Small intestine (tissue), 7 donors: ENCODE measurements at regions not wholly inside any gene's neighbourhood (a gene's known extent, or its start where the extent isn't known, plus 50 kb on each side); places are given as distances from the start of the nearest gene placed in this dataset.

Source experiments
- DNase-seq, 2 donors: peaks; one replicate each; pipeline versions ENCODE4 v3.0.0 to v3.0.0-alpha.2; 2013
- FAIRE-seq: peaks from 2 replicates; lab custom pipeline; 2012; peaks lifted over from hg19 to GRCh38; lab: Jason Lieb, UNC
- H3K27ac ChIP-seq, 3 donors: one replicate each; pipeline ENCODE4 v1.5.1; 2013; ENCODE audit warnings: low read length in 2 of 3, mild to moderate bottlenecking in 2 of 3, control low read depth in 1 of 3, inconsistent platforms in 1 of 3, low read depth in 1 of 3, moderate library complexity in 1 of 3
- H3K27me3 ChIP-seq, 3 donors: one replicate each; pipeline ENCODE4 v1.6.1; 2013; ENCODE audit warnings: low read length in 3 of 3, inconsistent platforms in 1 of 3; ENCODE audit not compliant: control insufficient read depth in 3 of 3, insufficient read depth in 3 of 3
- H3K36me3 ChIP-seq, 3 donors: one replicate each; pipeline ENCODE4 v1.6.1; 2013; ENCODE audit warnings: low read length in 3 of 3, inconsistent platforms in 1 of 3, low read depth in 1 of 3, mild to moderate bottlenecking in 1 of 3, moderate library complexity in 1 of 3; ENCODE audit not compliant: control insufficient read depth in 3 of 3, insufficient read depth in 2 of 3
- H3K4me1 ChIP-seq, 3 donors: one replicate each; pipeline ENCODE4 v1.6.1; 2013; ENCODE audit warnings: low read length in 2 of 3, inconsistent platforms in 1 of 3, low read depth in 1 of 3, mild to moderate bottlenecking in 1 of 3, moderate library complexity in 1 of 3; ENCODE audit not compliant: control insufficient read depth in 3 of 3, insufficient read depth in 2 of 3
- H3K4me3 ChIP-seq, 3 donors: one replicate each; pipeline ENCODE4 v1.5.1; 2013; ENCODE audit warnings: low read length in 3 of 3, control low read depth in 1 of 3, inconsistent platforms in 1 of 3, low read depth in 1 of 3, mild to moderate bottlenecking in 1 of 3, moderate library complexity in 1 of 3
- H3K9me3 ChIP-seq, 2 donors: one replicate each; pipeline ENCODE4 v1.6.1; 2013; ENCODE audit warnings: low read depth in 1 of 2, low read length in 1 of 2; ENCODE audit not compliant: control insufficient read depth in 2 of 2, insufficient read depth in 1 of 2
- WGBS, 3 donors: extraction: QIAGEN DNeasy Blood & Tissue Kit; methylation state at CpG; one replicate each; pipeline ENCODE4 v1.1.7; 2013; 5-methylcytosine and 5-hydroxymethylcytosine counted together
- donor health status: healthy with polysubstance abuse.
- donor health status: control.
- donor health status: control.
- donor health status: Bipolar disorder and iron deficiency.
- donor health status: healthy.

DNA sequence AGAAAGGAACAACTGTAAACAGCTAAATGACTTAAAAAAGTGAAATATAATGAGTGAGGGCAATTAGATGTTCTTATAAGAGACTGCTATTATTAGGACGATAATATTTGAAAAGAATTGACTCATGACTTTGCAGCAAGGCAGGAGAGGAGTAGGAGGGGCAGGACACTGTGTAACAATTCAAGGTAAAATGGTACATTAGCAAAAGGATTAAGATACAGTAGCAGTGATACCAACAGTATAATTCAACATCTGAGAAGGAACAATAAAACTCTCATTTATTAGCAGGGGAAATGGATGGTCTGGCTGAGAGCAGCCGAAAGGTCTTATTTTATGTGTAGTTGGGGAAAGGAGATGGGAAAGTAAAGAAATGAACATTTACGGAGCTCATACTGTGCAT is 315.5 kb upstream of the BOD1L1 start:
- Histone ChIP-seq H3K36me3 (no peaks in the 10 kb centered on the region), H3K4me1 (no peaks in the 10 kb centered on the region), H3K9me3 (no peaks in the 10 kb centered on the region), H3K27me3 (no peaks in the 10 kb centered on the region), H3K27ac (no peak overlapping the region), H3K4me3 (no peak overlapping the region)
- FAIRE-seq (no peak), DNase-seq (no peak)
- WGBS, 3 donors: 89 to 94% (median 91%) methylated on average over 3 of the region's 3 CpGs

DNA sequence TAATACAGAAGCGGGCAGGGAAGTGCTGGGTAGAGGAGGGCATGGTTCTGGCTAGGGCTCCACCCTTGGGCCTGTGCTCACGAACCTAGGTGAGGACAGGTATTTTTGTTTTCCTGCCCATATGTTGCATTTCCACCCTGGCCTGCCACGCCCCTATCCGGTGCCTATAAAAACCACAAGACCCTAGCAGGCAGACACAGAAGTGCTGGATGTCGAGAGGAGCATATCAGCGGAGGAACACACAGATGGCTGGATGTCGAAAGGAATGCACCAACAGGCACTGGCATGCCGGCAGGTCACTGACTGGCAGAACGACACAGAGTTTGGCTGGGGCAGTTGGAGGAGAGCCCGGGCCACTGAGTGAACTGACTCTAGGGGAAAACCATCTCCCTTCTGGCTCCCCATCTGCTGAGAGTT is 316.6 kb upstream of the BOD1L1 start:
- Histone ChIP-seq H3K4me1 (no peaks in the 10 kb centered on the region), H3K4me3 (no peak overlapping the region), H3K27ac (no peak overlapping the region), H3K36me3 (no peaks in the 10 kb centered on the region), H3K9me3 (no peaks in the 10 kb centered on the region), H3K27me3 (no peaks in the 10 kb centered on the region)
- WGBS, 3 donors: 87 to 94% (median 92%) methylated on average over 10 of the region's 10 CpGs
- DNase-seq (no peak), FAIRE-seq (no peak)

GRCh38 chr4:13947921-13948320 is 320.4 kb upstream of the BOD1L1 start:
- H3K27me3 ChIP-seq: no peaks in the 10 kb centered on the region
- no peak overlapping the region for H3K27ac ChIP-seq
- H3K9me3 ChIP-seq: no peaks in the 10 kb centered on the region
- H3K4me3 ChIP-seq: no peak overlapping the region
- no peaks in the 10 kb centered on the region for H3K4me1 ChIP-seq
- FAIRE-seq (no peak), DNase-seq (no peak)
- no peaks in the 10 kb centered on the region for H3K36me3 ChIP-seq
- 84 to 96% (median 85%) methylated on average over 1 of the region's 1 CpG for WGBS, 3 donors

DNA sequence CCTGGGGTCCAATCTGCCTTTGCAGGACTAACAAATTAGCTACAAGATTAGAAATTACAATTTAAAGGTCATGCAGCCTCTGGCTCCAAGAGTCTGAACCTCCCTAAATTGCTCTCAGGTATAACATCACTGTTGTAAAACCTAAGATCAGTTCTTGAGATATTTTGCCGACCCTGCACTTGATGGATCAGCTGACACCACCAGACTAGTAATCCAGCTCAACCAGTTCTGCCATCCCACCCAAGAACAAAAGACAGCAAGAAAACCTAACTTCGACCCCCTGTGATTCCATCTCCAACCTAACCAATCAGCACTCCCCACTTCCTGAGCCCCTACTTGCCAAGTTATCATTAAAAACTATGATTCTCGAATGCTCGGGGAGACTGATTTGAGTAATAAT is 323.0 kb upstream of the BOD1L1 start:
- Histone ChIP-seq H3K4me1 (no peaks in the 10 kb centered on the region), H3K36me3 (no peaks in the 10 kb centered on the region), H3K9me3 (no peaks in the 10 kb centered on the region), H3K4me3 (no peak overlapping the region), H3K27ac (no peak overlapping the region), H3K27me3 (no peaks in the 10 kb centered on the region)
- FAIRE-seq (no peak), DNase-seq (no peak)
- WGBS, 3 donors: 78 to 82% (median 80%) methylated on average over 4 of the region's 4 CpGs

- H3K4me3 ChIP-seq: no peak overlapping the region
- no peaks in the 10 kb centered on the region for H3K36me3 ChIP-seq
- WGBS, 3 donors: 92 to 96% (median 96%) methylated on average over 6 of the region's 6 CpGs
- FAIRE-seq (no peak), DNase-seq (no peak)
- H3K4me1 ChIP-seq: no peaks in the 10 kb centered on the region
- H3K27ac ChIP-seq: no peak overlapping the region
- no peaks in the 10 kb centered on the region for H3K27me3 ChIP-seq
- no peaks in the 10 kb centered on the region for H3K9me3 ChIP-seq
These were observed 325.6 kb upstream of the BOD1L1 start for GRCh38 chr4:13953083-13953482.

GRCh38 chr4:13955551-13955950 is 328.0 kb upstream of the BOD1L1 start:
- Histone ChIP-seq H3K9me3 (no peaks in the 10 kb centered on the region), H3K4me1 (no peaks in the 10 kb centered on the region), H3K36me3 (no peaks in the 10 kb centered on the region), H3K27me3 (no peaks in the 10 kb centered on the region), H3K4me3 (no peak overlapping the region), H3K27ac (no peak overlapping the region)
- WGBS, 3 donors: 91 to 95% (median 93%) methylated on average over 7 of the region's 7 CpGs
- FAIRE-seq (no peak), DNase-seq (no peak)

GRCh38 chr4:13956947-13957346 is 329.4 kb upstream of the BOD1L1 start:
- FAIRE-seq: no peak
- Histone ChIP-seq H3K9me3 (peaks cover 0 to under 1% of the 10 kb centered on the region in 2 donors), H3K4me1 (no peaks in the 10 kb centered on the region), H3K27me3 (no peaks in the 10 kb centered on the region), H3K36me3 (no peaks in the 10 kb centered on the region), H3K27ac (no peak overlapping the region), H3K4me3 (no peak overlapping the region)
- no peak for DNase-seq
- 80 to 88% (median 84%) methylated on average over 2 of the region's 2 CpGs for WGBS, 3 donors

DNA sequence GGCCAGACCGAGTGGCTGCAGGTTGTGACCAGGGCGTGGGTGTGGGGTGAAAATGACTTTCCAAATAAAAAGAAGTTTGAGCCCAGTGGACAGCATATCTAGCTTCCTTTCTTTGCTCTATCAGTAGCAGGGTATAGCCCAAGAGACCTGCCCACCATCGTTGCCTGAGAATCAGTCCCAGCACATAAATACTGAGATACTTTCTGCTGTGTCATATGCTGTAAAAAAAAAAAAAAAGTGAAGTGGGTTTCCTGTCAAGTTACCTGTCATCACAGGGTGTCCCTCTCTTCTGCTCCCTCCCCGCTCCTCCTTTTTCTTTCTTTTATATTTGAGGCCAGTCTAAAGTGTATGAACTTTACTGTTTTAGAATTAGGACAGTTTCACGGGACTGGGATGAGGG is 330.3 kb upstream of the BOD1L1 start:
- DNase-seq (no peak), FAIRE-seq (no peak)
- no peak overlapping the region for H3K27ac ChIP-seq
- no peaks in the 10 kb centered on the region for H3K36me3 ChIP-seq
- peaks cover 0 to 3% of the 10 kb centered on the region in 2 donors for H3K9me3 ChIP-seq
- no peaks in the 10 kb centered on the region for H3K4me1 ChIP-seq
- H3K27me3 ChIP-seq: no peaks in the 10 kb centered on the region
- 62 to 85% (median 75%) methylated on average over 5 of the region's 5 CpGs for WGBS, 3 donors
- H3K4me3 ChIP-seq: no peak overlapping the region

- WGBS, 3 donors: 81 to 94% (median 92%) methylated on average over 2 of the region's 2 CpGs
- FAIRE-seq (no peak), DNase-seq (no peak)
- Histone ChIP-seq H3K4me3 (no peak overlapping the region), H3K27ac (no peak overlapping the region), H3K36me3 (no peaks in the 10 kb centered on the region), H3K4me1 (no peaks in the 10 kb centered on the region), H3K27me3 (no peaks in the 10 kb centered on the region), H3K9me3 (peaks cover 0 to 3% of the 10 kb centered on the region in 2 donors)
These were observed 336.1 kb upstream of the BOD1L1 start for GRCh38 chr4:13963601-13964000.
